Ectodermal cell (in vitro differentiated cells): ENCODE measurements at regions not wholly inside any gene's neighbourhood (a gene's known extent, or its start where the extent isn't known, plus 50 kb on each side); places are given as distances from the start of the nearest gene placed in this dataset.

ENCODE experiments used
- H3K27ac ChIP-seq: 2 replicates; pipeline ENCODE4 v1.7.0; 2013; ENCODE audit warnings: mild to moderate bottlenecking, low read depth, low read length; ENCODE audit not compliant: insufficient read depth, poor library complexity, severe bottlenecking
- H3K27me3 ChIP-seq: 2 replicates; pipeline ENCODE4 v1.7.0; 2013; ENCODE audit warnings: mild to moderate bottlenecking, low read length; ENCODE audit not compliant: insufficient read depth, control insufficient read depth, poor library complexity, severe bottlenecking
- H3K36me3 ChIP-seq: one replicate; pipeline ENCODE4 v1.7.0; 2013; ENCODE audit warnings: low read length; ENCODE audit not compliant: control insufficient read depth, insufficient read depth
- H3K4me1 ChIP-seq: one replicate; pipeline ENCODE4 v1.7.0; 2013; ENCODE audit warnings: low read length; ENCODE audit not compliant: control insufficient read depth, insufficient read depth
- H3K4me3 ChIP-seq: 2 replicates; pipeline ENCODE4 v1.7.0; 2013; ENCODE audit warnings: low read depth, low read length, control low read depth; ENCODE audit not compliant: insufficient read depth
- H3K9me3 ChIP-seq: 2 replicates; pipeline ENCODE4 v1.7.0; 2013; ENCODE audit warnings: mild to moderate bottlenecking, low read length, moderate library complexity; ENCODE audit not compliant: control insufficient read depth
- WGBS, 2 experiments: methylation state at CpG; one replicate each; pipeline ENCODE4 v1.1.7; 2013; ENCODE audit warnings: missing lambda C conversion rate in 2 of 2; 5-methylcytosine and 5-hydroxymethylcytosine counted together

DNA sequence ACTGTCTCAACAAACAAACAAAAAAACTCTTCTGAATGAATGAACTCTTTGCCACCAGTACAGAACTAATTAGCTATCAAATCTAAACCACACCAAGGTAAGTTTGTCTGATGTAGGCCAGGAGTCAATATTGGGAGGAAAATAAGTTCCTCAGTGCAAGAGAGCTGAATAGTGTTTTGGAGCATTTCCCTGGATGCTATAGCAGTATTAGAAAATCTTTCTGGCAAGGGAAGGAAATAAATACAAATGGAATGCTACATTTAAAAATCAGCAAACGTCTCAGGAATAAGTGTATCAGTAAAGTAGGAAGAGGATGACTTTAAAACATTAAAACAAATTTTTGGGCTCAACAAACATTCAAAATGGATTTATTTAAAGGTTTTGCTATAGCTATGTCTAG lies 81.3 kb upstream of the TMTC4 start:
- 90 to 92% methylated on average over 1 of the region's 1 CpG for WGBS, 2 experiments

DNA sequence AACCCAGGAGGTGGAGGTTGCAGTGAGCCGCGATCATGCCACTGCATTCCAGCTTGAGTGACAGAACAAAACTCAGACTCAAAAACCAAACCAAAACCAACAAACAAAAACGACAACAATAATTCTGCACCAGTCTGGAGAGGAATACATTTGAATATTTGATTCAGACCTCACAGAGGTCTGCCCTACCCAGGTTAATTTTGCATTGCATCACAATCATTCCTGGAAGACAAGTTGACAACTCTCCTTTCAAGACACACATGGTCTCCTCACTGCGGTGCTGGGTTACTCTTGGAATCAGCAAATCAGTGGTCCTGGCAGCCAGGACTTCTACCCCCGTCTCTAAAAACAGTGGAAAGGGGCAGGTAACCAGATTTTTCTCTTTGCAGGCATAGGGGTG lies 79.9 kb upstream of the TMTC4 start:
- Histone ChIP-seq H3K4me1 (no peaks in the 10 kb centered on the region), H3K4me3 (no peak overlapping the region), H3K27ac (no peak overlapping the region), H3K27me3 (no peaks in the 10 kb centered on the region), H3K9me3 (no peaks in the 10 kb centered on the region), H3K36me3 (no peaks in the 10 kb centered on the region)
- 91 to 93% methylated on average over 5 of the region's 5 CpGs for WGBS, 2 experiments

More for the DNA sequence above, 81.3 kb upstream of the TMTC4 start:
- H3K4me3 ChIP-seq: no peak overlapping the region
- H3K9me3 ChIP-seq: no peaks in the 10 kb centered on the region
- H3K4me1 ChIP-seq: no peaks in the 10 kb centered on the region
- no peaks in the 10 kb centered on the region for H3K36me3 ChIP-seq
- H3K27me3 ChIP-seq: no peaks in the 10 kb centered on the region
- no peak overlapping the region for H3K27ac ChIP-seq

DNA sequence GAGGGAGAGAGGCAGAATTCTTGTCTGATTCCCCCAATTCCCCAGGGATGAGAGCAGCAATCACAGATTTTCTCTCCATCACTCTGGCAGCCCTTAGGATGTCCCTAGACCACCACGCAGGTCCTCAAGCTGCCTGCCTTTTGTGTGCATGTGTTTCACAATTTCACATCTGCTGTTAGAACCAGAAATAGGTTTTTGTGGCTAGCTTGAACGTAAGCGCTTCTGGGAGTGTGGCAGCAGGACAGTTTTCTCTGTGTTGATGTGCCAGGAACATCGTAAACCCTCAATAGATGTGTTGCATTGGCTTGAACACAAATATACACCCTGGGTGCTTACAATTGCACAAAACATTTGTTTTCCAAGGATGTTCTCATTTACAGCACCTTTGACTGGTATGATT lies 78.8 kb upstream of the TMTC4 start:
- Histone ChIP-seq H3K27ac (no peak overlapping the region), H3K4me3 (no peak overlapping the region), H3K9me3 (no peaks in the 10 kb centered on the region), H3K27me3 (no peaks in the 10 kb centered on the region), H3K4me1 (no peaks in the 10 kb centered on the region), H3K36me3 (no peaks in the 10 kb centered on the region)
- WGBS, 2 experiments: 95 to 96% methylated on average over 4 of the region's 4 CpGs

DNA sequence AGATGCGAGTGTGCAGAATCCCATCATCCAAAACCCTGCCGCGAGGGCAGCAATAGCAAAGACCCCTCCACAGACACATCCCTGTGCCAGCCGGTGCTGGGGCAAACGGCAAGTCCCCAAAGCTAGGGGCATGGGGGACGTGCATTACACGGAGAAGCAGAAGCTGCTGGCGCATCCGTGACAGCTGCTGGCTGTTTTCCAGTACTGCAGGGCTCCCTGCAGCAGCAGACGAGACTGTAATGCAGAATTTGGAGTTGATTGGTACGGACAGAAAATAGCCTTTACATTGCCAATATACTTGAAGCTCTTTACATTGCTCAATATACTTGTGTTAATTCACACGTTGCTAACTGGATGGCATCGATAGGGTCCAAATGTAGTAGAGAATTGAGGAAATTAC lies 77.2 kb upstream of the TMTC4 start:
- Histone ChIP-seq H3K4me3 (no peak overlapping the region), H3K27ac (no peak overlapping the region), H3K27me3 (no peaks in the 10 kb centered on the region), H3K9me3 (no peaks in the 10 kb centered on the region), H3K36me3 (no peaks in the 10 kb centered on the region), H3K4me1 (no peaks in the 10 kb centered on the region)
- 91 to 95% methylated on average over 11 to 13 of the region's 13 CpGs for WGBS, 2 experiments

DNA sequence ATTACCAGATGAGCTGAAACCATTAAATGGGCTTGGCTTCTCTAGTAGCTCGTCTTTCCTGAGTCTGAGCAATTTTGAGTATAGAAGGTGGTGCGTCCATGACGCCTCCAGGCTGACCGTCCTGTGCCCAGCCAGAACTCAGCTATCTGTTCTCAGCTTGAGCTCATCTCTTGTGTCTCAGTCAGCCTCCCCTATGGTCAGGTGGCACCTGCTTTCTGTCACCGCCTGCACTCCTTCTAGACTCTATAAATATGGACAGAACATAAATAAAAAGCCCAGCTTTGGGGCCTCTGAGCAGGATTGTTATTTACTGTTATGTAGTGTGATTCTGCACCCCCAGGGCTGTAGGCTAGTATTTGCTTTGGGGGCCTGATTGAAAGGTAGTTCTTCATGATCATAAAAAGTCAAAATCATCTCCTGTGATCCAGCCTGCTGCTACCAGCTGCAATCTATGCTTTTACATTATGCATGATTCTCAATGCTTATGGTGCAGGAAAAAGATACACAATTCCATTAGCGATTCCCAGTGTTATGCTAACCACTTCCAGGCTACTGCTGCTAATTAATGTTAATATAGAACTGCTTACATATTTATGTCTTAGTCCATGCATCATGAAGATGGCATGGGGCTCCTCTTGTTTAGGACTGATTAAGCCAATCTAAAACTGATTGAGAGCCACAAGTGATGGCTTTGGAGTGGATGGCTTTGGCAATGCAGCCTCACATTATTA lies 72.5 kb upstream of the TMTC4 start:
- 95% methylated on average over 6 of the region's 6 CpGs for WGBS, 2 experiments
- Histone ChIP-seq H3K4me1 (no peaks in the 10 kb centered on the region), H3K27me3 (no peaks in the 10 kb centered on the region)

DNA sequence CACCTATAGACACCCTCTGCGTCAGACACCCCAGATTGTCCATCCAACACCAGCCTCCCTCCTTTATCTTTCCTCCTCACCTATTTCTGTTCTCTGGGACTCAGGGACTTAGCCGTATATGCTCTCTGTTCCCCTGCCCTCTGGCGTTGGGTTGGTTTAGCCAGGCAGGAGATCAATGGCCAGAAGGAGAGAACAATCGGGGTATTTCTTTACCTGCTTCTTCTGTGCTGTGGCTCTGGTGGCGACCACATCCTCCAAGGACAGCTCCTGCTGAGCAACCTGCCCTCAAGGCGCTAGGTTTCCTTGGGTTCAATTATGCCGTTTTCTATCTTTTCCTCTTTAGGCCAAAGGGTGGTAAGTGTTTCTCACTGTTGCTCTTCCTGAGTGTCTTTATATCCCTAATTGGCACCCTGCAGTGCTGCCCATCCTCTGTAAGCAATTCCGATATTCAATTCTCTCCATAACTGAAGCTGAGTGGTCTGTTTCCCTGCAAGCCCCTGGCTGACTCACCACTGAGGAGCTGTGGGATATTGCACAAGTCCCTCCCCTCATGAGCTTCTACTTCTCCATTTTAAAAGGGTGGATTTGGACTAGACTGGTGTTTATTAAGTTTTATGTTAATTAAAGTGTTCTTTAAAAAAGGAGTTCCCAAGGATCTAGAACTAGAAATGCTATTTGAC lies 63.7 kb upstream of the TMTC4 start:
- Histone ChIP-seq H3K4me1 (no peaks in the 10 kb centered on the region), H3K9me3 (no peaks in the 10 kb centered on the region), H3K4me3 (no peak overlapping the region), H3K36me3 (no peaks in the 10 kb centered on the region), H3K27ac (no peak overlapping the region), H3K27me3 (no peaks in the 10 kb centered on the region)
- WGBS, 2 experiments: 85 to 87% methylated on average over 8 of the region's 8 CpGs

More for the DNA sequence above, 72.5 kb upstream of the TMTC4 start:
- Histone ChIP-seq H3K36me3 (no peaks in the 10 kb centered on the region), H3K27ac (no peak overlapping the region), H3K4me3 (no peak overlapping the region), H3K9me3 (no peaks in the 10 kb centered on the region)

DNA sequence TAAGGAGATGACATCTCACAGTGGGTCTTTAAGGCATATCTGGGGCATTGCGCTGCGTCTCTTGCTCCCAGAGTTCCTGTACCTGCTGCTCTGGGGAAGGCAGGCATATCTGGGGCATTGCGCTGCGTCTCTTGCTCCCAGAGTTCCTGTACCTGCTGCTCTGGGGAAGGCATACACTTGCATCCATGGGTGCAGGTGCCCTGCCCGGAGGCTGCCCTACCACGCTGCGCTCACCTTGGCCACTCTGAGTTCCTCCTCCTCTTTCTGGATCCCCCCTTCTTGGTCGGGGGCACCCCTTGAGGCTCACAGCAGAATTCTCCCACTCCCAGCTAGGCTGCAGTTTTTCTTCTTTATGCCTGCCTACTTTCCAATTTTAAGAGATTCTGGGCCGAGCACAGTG lies 60.9 kb upstream of the TMTC4 start:
- H3K27me3 ChIP-seq: no peaks in the 10 kb centered on the region
- 92 to 94% methylated on average over 9 of the region's 9 CpGs for WGBS, 2 experiments
- H3K36me3 ChIP-seq: no peaks in the 10 kb centered on the region
- H3K9me3 ChIP-seq: no peaks in the 10 kb centered on the region
- no peaks in the 10 kb centered on the region for H3K4me1 ChIP-seq
- H3K4me3 ChIP-seq: no peak overlapping the region
- no peak overlapping the region for H3K27ac ChIP-seq

DNA sequence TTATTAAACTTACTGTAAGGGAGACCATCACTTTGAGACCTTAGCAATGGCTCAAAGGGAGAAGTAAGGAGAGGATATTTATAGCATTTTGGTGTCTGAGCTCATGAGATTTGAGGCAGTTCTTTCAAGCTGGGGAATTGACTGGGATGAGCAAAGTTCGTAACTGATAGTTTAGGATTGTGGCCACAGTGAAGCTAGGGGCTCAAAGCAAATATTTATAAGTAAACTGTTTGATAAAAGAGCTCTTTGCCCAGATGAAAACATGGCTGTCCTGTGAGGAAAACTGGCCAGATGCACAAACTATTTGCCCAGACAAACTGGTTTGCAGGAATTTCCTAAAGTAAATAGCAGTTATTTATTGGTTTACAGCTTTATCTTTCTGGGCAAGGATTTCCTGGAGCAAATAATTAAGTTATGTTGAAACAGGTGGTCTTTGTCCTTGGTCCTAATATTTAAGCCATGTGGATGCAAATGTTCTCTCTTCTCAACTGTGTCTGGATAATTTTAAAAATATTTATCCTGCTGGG lies 59.7 kb upstream of the TMTC4 start:
- 91 to 96% methylated on average over 1 of the region's 1 CpG for WGBS, 2 experiments
- Histone ChIP-seq H3K4me3 (no peak overlapping the region), H3K27ac (no peak overlapping the region), H3K27me3 (no peaks in the 10 kb centered on the region), H3K9me3 (no peaks in the 10 kb centered on the region), H3K4me1 (no peaks in the 10 kb centered on the region), H3K36me3 (no peaks in the 10 kb centered on the region)

DNA sequence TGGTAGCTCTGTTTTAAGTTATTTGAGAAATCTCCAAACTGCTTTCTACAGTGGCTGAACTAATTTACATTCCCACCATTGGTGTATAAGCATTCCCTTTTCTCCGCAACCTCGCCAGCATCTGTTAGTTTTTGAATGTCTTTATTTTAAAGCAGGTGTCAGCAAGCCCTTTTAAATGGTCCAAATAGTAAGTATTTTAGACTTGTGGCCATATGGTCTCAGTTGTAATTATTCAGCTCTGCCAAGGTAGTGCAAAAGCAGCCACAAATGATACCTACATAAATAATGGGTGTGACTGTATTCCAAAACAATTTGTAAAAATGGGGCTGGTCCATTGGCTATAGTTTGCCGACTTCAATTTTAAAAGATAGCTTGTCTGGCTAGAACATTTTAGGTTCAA lies 58.7 kb upstream of the TMTC4 start:
- Histone ChIP-seq H3K27me3 (no peaks in the 10 kb centered on the region), H3K27ac (no peak overlapping the region), H3K4me1 (no peaks in the 10 kb centered on the region), H3K36me3 (no peaks in the 10 kb centered on the region), H3K4me3 (no peak overlapping the region), H3K9me3 (no peaks in the 10 kb centered on the region)
- 93 to 96% methylated on average over 3 of the region's 3 CpGs for WGBS, 2 experiments

DNA sequence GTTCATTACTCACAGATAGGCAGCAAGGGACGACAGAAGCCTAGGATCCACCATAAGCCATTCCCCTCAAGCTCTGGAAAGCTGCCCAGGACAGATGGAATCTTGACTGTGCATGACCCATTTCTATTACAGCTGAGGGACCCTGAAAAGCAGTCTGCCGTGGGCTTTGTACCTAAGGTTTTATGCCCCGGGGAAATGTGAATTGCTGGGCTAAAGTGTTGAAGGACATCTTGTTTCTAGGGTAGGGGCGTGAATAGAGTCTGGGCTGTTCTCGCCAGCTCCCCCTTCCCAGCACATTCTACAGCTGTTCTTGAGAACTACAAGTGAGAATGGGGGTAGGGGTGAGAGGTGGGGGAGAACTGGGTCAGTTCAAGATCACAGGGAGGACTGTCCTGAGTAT lies 53.6 kb upstream of the TMTC4 start:
- Histone ChIP-seq H3K36me3 (no peaks in the 10 kb centered on the region), H3K4me1 (no peaks in the 10 kb centered on the region), H3K27me3 (no peaks in the 10 kb centered on the region), H3K27ac (no peak overlapping the region), H3K9me3 (no peaks in the 10 kb centered on the region), H3K4me3 (no peak overlapping the region)
- WGBS, 2 experiments: 98 to 99% methylated on average over 5 of the region's 5 CpGs
